ENCODE measurements at regions not wholly inside any gene's neighbourhood (a gene's known extent, or its start where the extent isn't known, plus 50 kb on each side); places are given as distances from the start of the nearest gene placed in this dataset.

- no peak for TF ChIP-seq ZNF513 (CRISPR knock-in tag; conservative IDR thresholded peaks at IDR 0.05)
- no peak for TF ChIP-seq ZNF639 (CRISPR knock-in tag; conservative IDR thresholded peaks at IDR 0.05)
- no peak for TF ChIP-seq ZNF770 (CRISPR knock-in tag; IDR thresholded peaks at IDR 0.05)
- no peak for TF ChIP-seq HIC2 (CRISPR knock-in tag; IDR thresholded peaks at IDR 0.05; ENCODE audit: low read depth)
- TF ChIP-seq ZNF619 (CRISPR knock-in tag; IDR thresholded peaks at IDR 0.05) = no peak
- TF ChIP-seq NFE2 (CRISPR knock-in tag; IDR thresholded peaks at IDR 0.05) = no peak
- TF ChIP-seq KLF13 (CRISPR knock-in tag; IDR thresholded peaks at IDR 0.05) = no peak
- no peak; the same call in 1 of the 2 replicates for TF ChIP-seq NFIC (IDR thresholded peaks at IDR 0.05; ENCODE audit: low read length)
- TF ChIP-seq DPF2 (CRISPR knock-in tag; IDR thresholded peaks at IDR 0.05; ENCODE audit: borderline replicate concordance, low read depth) = peak; percentile 42
- no peak for TF ChIP-seq ZFAT (CRISPR knock-in tag; conservative IDR thresholded peaks at IDR 0.05)
- TF ChIP-seq ZSCAN21 (CRISPR knock-in tag; IDR thresholded peaks at IDR 0.05; ENCODE audit: borderline replicate concordance) = no peak
- no peak for TF ChIP-seq ZNF614 (CRISPR knock-in tag; IDR thresholded peaks at IDR 0.05; ENCODE audit: borderline replicate concordance)
- TF ChIP-seq ATRX (CRISPR knock-in tag; IDR thresholded peaks at IDR 0.05; ENCODE audit: borderline replicate concordance) = no peak
- no peak for TF ChIP-seq ZNF407 (CRISPR knock-in tag; IDR thresholded peaks at IDR 0.05; ENCODE audit: not compliant biosample characterization)
These were observed 50.0 kb upstream of the DST start (continued) for GRCh38 chr6:56692523-56693245.

Data from HepG2 (cell line).